DMS153 treated with DMSO at 0.1 percent for 48 hours (cell line): ENCODE measurements at regions not wholly inside any gene's neighbourhood (a gene's known extent, or its start where the extent isn't known, plus 50 kb on each side); places are given as distances from the start of the nearest gene placed in this dataset.

Source experiments
- DNase-seq: peaks from one replicate; lab custom pipeline; 2025; ENCODE audit not compliant: unreplicated experiment; lab: John Stamatoyannopoulos, UW

DNA sequence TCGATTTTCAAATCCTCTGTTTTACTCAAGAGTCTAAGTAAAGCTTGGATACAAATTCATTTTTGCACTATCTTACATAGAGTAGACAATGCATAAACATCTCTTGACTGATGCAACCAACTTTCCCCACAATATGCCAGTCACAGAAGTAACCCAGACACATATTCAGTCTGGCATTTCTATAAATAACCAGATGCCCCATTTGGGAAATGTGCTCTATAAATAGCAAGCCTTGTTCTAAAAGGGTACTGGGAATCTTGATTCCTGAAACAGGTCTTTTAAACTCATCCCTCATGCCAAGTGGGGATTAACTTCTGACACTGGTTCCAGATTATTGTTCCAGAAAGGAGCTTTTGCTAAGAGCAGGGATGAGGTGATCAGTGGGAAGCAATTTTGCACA lies 411.7 kb downstream of the EPM2A start:
- no peak for DNase-seq

- DNase-seq, result no peak
These were observed 407.7 kb downstream of the EPM2A start for GRCh38 chr6:145327586-145327985.

DNA sequence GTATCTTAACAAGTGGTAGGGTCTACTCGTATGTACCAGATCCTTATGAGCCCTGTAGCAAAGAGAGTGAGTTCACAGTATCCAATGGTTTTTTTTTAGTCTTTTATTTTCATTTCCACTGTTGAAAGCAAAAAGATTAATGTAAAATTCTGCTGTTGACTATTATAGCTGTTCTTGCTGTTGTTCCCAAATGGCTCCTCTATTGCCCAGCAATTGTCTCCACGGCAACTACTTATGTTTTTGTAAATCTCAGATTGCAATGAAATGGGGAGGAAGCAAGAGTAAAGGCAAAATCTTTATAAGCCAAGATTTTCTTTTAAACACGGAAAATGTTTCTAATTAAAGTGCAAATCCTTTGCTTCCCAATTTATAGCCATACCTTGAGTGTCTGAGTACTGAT lies 406.1 kb downstream of the EPM2A start:
- no peak for DNase-seq

GRCh38 chr6:145331066-145331465 lies 404.3 kb downstream of the EPM2A start:
- DNase-seq, result no peak

- DNase-seq, result no peak
These were observed 403.3 kb downstream of the EPM2A start for GRCh38 chr6:145332011-145332410.

DNA sequence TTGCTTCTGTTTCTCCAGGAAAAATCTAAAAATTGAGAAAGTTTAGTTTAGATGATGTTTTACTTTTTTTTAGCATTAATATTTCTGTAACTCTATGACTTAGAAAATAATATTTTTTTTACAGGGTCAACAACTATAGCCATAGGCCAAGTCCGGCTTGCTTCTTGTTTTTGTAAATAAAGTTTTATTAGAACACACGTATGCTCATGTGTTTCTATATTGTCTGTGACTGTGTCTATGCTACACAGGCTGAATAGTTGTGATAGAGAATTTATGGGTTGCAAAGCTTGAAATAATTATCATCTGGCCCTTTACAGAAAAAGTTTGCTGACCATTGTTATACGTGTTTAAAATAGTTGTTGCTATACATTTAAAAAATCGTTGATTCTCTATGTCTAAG lies 399.2 kb downstream of the EPM2A start:
- no peak for DNase-seq

DNA sequence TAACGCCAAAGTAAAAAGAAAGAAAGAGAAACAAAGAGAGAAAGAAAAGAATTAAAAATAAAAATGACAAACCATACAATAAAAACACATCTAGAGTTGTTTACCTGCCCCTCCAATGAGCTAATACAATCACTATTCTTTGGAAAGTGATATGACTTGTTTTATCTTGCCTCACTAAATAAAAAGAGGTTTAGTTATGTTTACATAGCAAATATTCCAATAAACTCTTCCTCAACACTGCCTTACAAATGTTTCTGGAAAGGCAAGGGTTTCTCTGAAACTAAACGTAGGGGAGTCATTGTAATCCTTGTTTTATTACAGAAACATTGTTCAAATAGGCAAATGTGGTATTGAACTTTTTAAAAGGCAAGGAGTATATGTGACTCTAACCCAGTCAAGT lies 396.2 kb downstream of the EPM2A start:
- peak; percentile 86 for DNase-seq

- DNase-seq, result no peak
These were observed 395.1 kb downstream of the EPM2A start for GRCh38 chr6:145340256-145340655.

DNA sequence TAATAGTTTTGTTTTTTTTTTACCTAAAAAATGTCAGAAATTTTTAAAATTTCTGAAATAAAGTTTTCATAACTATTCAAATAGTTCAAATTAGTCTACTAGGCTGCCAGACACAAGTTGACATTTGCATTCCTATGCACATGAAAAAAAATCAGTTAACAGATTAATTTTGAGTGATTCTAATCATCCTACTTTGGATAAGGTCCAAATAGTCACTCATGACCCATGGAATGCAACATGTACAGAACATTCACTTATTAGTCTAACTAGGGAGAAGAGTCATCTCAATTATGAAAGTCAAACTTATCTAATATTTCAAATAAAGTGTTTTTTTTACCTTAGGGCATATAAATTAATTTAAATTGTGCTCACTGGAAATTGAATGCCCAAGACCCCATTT lies 390.2 kb downstream of the EPM2A start:
- DNase-seq, result no peak

GRCh38 chr6:145347216-145347615 lies 388.1 kb downstream of the EPM2A start:
- DNase-seq, result no peak

DNA sequence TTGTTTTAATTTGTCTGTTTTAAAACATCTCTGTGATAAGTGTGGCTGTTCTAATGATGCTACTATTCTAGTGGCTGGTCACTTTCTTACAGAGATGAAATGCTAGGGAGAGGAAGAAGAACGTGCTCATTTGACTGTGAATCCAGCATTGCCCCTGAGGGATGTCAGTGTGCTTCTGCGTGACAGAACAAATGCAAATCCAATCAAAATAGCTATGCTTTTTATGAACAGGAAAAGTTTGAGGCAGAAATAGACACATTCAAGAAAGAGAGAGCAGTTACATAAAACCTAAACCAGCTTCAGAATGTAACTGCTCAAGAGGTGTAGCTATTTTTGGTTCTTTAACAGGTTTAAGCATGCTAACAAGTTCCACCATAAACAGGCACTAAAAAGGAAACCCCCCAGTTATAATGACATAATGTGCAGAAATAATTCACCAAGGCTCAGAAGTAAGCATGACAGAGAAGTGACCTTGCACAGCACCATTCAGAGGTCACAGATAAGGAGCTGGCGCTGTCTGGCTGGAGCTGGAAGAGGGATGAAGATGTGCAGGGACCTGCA lies 385.3 kb downstream of the EPM2A start:
- DNase-seq, result no peak

GRCh38 chr6:145350928-145351327 lies 384.4 kb downstream of the EPM2A start:
- DNase-seq, result no peak

DNA sequence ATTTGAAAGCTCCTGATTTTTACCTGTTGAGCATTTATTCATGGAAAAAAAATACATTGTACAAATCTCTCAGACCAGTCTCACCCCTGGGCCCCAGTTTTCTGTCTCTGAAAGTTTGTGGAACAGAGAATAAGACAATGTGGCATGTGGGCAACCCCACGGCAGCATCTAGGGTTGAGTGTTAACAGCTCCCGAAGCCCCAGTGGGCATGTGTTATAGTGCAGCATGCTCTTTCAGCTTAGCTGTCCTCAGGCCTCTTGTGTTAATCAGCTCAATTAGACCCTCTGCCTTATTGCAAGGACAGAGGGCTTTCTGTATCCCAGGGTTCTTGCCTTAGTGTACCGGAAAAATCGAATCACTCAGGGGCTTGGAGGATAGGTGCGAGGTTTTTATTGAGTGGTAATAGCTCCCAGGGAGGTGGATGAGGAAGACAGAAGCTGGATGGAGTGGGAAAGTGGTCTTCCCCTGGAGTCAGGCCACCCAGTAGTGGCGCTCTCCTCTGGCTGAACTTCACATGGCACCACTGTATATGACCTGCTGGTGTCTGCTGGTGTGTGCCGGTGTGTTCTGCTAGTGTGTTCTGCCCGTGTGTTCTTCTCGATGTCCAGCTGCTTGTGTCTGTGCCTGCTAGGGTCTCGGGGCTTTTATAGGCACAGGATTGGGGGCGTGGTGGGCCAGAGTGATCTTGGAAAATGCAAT lies 382.8 kb downstream of the EPM2A start:
- no peak for DNase-seq

DNA sequence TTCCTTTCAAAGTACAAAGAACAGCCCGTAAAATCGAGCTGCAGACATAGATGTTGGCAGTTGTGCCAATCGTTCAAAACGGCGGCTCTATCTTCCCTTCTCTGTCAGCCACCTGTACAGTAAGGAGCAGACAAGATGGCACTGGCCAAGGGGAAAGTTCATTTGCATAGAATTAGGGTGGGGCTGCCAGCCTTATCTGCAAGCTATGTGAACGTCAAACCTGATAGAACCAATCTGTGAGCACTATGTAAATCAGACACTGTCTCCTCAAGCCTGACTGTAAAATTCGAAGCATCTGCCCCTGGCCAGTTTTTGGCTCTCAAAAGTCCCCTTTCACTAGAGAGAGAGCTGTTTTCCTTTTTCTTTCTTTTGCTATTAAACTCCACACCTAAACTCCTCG lies 374.5 kb downstream of the EPM2A start:
- no peak for DNase-seq

- no peak for DNase-seq
These were observed 368.2 kb downstream of the EPM2A start for GRCh38 chr6:145367149-145367548.

GRCh38 chr6:145368075-145368474 lies 367.2 kb downstream of the EPM2A start:
- DNase-seq, result no peak

- DNase-seq, result no peak
These were observed 364.8 kb downstream of the EPM2A start for GRCh38 chr6:145370559-145370958.

GRCh38 chr6:145372671-145373151 lies 362.6 kb downstream of the EPM2A start:
- DNase-seq, result no peak

- DNase-seq, result no peak
These were observed 361.5 kb downstream of the EPM2A start for GRCh38 chr6:145373826-145374225.

DNA sequence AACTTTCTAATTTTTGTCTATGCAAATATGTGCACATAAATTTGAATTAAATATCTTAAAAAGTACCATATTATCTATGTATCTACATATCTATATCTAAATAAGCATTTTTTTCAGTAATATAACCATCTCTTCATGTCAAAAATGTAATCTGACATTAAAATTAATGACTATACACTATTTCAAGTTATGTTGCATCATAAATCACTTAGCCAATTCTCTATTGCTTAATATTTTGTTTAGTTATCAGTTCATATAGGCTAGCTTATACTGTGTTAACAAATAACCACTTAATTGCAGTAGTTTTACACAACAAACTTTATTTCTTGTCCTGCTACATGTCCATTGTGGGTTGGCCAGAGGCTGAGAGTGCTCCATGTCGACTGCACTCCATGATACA lies 360.8 kb downstream of the EPM2A start:
- DNase-seq, result no peak

DNA sequence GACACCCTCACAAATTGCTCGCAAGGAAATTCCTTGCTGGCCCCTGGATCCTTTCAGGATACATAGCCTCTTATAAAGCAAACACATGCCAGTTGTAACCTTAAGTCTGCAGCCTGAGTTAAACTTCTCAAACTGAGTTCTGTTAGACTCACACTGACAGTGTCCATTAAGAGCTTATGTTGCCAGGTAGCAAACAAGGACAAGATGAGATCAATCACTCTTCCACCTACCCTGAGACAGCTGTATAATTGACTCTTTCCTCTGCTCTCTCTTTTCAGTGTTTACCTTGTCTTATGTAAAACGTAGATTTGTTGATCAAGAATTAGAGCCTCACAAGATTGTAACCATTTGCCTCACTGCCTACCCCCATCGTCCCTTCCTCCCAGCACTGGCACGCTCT lies 359.8 kb downstream of the EPM2A start:
- no peak for DNase-seq

DNA sequence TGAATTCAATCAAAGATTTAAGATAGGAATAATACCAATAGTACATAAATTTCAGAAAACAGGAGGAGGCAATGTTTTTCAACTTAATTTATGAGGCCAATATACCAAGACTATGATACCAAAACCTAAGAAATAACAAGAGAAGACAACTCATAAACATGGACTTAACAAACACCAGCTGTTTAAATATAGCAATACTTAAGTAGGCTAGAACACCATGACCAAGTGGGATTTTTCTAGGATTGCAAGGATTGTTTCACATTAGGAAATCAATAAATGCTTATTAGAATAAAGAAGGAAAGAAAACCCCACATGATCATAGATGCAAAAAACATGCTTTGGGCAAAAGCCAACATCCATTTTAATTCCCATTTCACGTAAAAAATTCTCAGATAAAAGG lies 355.1 kb downstream of the EPM2A start:
- no peak for DNase-seq

DNA sequence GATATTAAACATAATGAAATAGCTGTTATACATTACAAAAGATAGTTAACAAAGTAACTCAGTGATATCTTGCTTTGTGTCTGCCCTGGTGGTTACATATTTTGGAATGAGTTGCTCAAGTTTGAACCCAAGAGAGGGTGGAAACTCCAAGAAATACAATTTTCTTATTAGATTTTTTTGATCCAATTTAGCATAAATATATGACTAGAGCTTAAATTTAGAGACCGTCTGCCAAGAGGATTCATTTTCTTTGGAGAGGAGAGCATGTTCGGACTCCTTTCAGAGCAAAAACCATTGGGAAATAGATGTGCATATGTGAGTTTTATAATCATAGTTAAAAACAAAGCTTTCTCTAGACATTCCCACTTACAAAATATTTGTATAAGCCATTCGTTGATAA lies 353.4 kb downstream of the EPM2A start:
- no peak for DNase-seq
